Panc1 (cell line): ENCODE measurements at regions not wholly inside any gene's neighbourhood (a gene's known extent, or its start where the extent isn't known, plus 50 kb on each side); places are given as distances from the start of the nearest gene placed in this dataset.

Experiments
- ATAC-seq: fragments of 200-7000 bp; cut with Tn5 transposase; 2 replicates; pipeline ENCODE4 v1.9.1; 2020; ENCODE audit warnings: mild to moderate bottlenecking, moderate library complexity
- BruUV-seq: library from RNA; stranded (reverse); fragments of 400-500 nt; replicated peaks from 2 replicates; lab custom pipeline; 2021; lab: Mats Ljungman, UMichigan
- CTCF ChIA-PET: fragments of 300-600 bp; sonication (Branson Sonifier 250); formaldehyde crosslinking; loops from one replicate; lab custom pipeline; 2022; ENCODE audit warnings: antibody characterized with exemption; lab: Charles Lee
- POLR2A ChIA-PET: fragments of 300-600 bp; sonication (Branson Sonifier 250); formaldehyde crosslinking; loops from one replicate; lab custom pipeline; 2022; ENCODE audit warnings: antibody characterized with exemption; lab: Charles Lee
- DNase-seq: peaks from one replicate; pipeline ENCODE4 v3.0.0-alpha.2; 2010; ENCODE audit warnings: low read depth, low spot score
- H3K27ac ChIP-seq: 2 replicates; pipeline ENCODE4 v1.5.1; 2011; ENCODE audit warnings: mild to moderate bottlenecking, low read length, inconsistent platforms
- H3K27me3 ChIP-seq: fragments of 200-500 bp; sonication (Bioruptor generic); 2 replicates; pipeline ENCODE4 v1.6.0; 2014; ENCODE audit warnings: low read length, inconsistent platforms; ENCODE audit not compliant: control insufficient read depth, insufficient read depth
- H3K36me3 ChIP-seq: fragments of 200-500 bp; sonication (Bioruptor generic); 2 replicates; pipeline ENCODE4 v1.5.1; 2014; ENCODE audit warnings: inconsistent platforms, mild to moderate bottlenecking, low read length, moderate library complexity; ENCODE audit not compliant: control insufficient read depth, insufficient read depth
- H3K4me1 ChIP-seq: 2 replicates; pipeline ENCODE4 v1.5.1; 2011; ENCODE audit warnings: inconsistent platforms, mild to moderate bottlenecking, low read length, moderate library complexity; ENCODE audit not compliant: control insufficient read depth, insufficient read depth
- H3K4me3 ChIP-seq, 2 experiments: 2 replicates each; pipeline ENCODE4 v1.5.1; 2011 to 2012; ENCODE audit warnings: low read depth in 2 of 2, low read length in 2 of 2, mild to moderate bottlenecking in 2 of 2, inconsistent platforms in 1 of 2, moderate library complexity in 1 of 2
- H3K9me3 ChIP-seq: fragments of 200-500 bp; sonication (Bioruptor generic); 2 replicates; pipeline ENCODE4 v1.5.1; 2014; ENCODE audit warnings: low read depth, mild to moderate bottlenecking, inconsistent platforms, low read length, moderate library complexity; ENCODE audit not compliant: control insufficient read depth, insufficient read depth
- CTCF ChIP-seq: fragments of 450-650 bp; IDR thresholded peaks from 2 replicates; pipeline ENCODE4 v1.5.1; 2017; ENCODE audit warnings: mild to moderate bottlenecking
- POLR2AphosphoS5 ChIP-seq: IDR thresholded peaks from 2 replicates; pipeline ENCODE4 v1.6.1; 2012; ENCODE audit warnings: mild to moderate bottlenecking, low read depth, low read length, moderate library complexity
- REST ChIP-seq, 2 experiments: IDR thresholded peaks; 2 replicates each; pipeline ENCODE4 v1.6.1; 2011 to 2012; ENCODE audit warnings: low read depth in 2 of 2, control low read depth in 1 of 2, low read length in 1 of 2, mild to moderate bottlenecking in 1 of 2, moderate library complexity in 1 of 2; ENCODE audit not compliant: insufficient read depth in 1 of 2
- SIN3A ChIP-seq: IDR thresholded peaks from 2 replicates; pipeline ENCODE4 v1.6.1; 2012; ENCODE audit warnings: low read depth, mild to moderate bottlenecking, low read length, moderate library complexity, borderline replicate concordance; ENCODE audit not compliant: insufficient read depth
- TCF7L2 ChIP-seq: IDR thresholded peaks from 2 replicates; pipeline ENCODE4 v1.6.1; 2011; ENCODE audit warnings: mild to moderate bottlenecking, low read depth, low read length, inconsistent platforms
- in situ Hi-C: cut with HindIII; loops from 2 replicates; pipeline ENCODE4 v1.10.0; 2016; ENCODE audit warnings: low sequenced_read_pairs, low pct_unique_long_range_greater_than_20kb
- intact Hi-C: fragments of 100-400 bp; cut with micrococcal nuclease; formaldehyde crosslinking; loops from one replicate; pipeline ENCODE4 v1.10.0; 2022; ENCODE audit not compliant: unreplicated experiment

- no peaks in the 10 kb centered on the region for H3K9me3 ChIP-seq
- in situ Hi-C loops: no loop called here
- no peaks in the 10 kb centered on the region for H3K36me3 ChIP-seq
- ATAC-seq (no peak), DNase-seq (no peak)
- no peak overlapping the region for H3K4me3 ChIP-seq
- H3K27me3 ChIP-seq: no peaks in the 10 kb centered on the region
- BruUV-seq: no TSS peak
- no peaks in the 10 kb centered on the region; the same call in 1 of the 2 replicates for H3K4me1 ChIP-seq
- CTCF ChIA-PET: no interaction called here
- TF ChIP-seq CTCF (no peak), POLR2AphosphoS5 (no peak), TCF7L2 (no peak), REST (IDR thresholded peaks at IDR 0.05; ENCODE audit: insufficient read depth in 1 of 2, low read depth in 2 of 2, low read length in 1 of 2) (no peak), SIN3A (no peak)
- POLR2A ChIA-PET: no interaction called here
- intact Hi-C loops: no loop called here
- H3K27ac ChIP-seq: no peak overlapping the region
Measured at GRCh38 chr1:30404341-30404740, 319.0 kb downstream of the MATN1 start.

GRCh38 chr1:30403726-30404125 lies 319.7 kb downstream of the MATN1 start:
- no peak for DNase-seq
- no peaks in the 10 kb centered on the region for H3K36me3 ChIP-seq
- no peaks in the 10 kb centered on the region for H3K9me3 ChIP-seq
- no TSS peak for BruUV-seq
- no peak for TF ChIP-seq CTCF
- TF ChIP-seq TCF7L2: no peak
- TF ChIP-seq REST (IDR thresholded peaks at IDR 0.05; ENCODE audit: insufficient read depth in 1 of 2, low read depth in 2 of 2, low read length in 1 of 2): no peak
- no peak for TF ChIP-seq POLR2AphosphoS5
- TF ChIP-seq SIN3A: no peak
- in situ Hi-C loops: no loop called here
- no peaks in the 10 kb centered on the region; the same call in 1 of the 2 replicates for H3K4me1 ChIP-seq
- no peaks in the 10 kb centered on the region for H3K27me3 ChIP-seq
- ChIA-PET CTCF (no interaction called here), POLR2A (no interaction called here)
- no peak for ATAC-seq
- no peak overlapping the region for H3K27ac ChIP-seq
- H3K4me3 ChIP-seq: no peak overlapping the region
- intact Hi-C loops: no loop called here
